ENCODE measurements at regions not wholly inside any gene's neighbourhood (a gene's known extent, or its start where the extent isn't known, plus 50 kb on each side); places are given as distances from the start of the nearest gene placed in this dataset.

DNA sequence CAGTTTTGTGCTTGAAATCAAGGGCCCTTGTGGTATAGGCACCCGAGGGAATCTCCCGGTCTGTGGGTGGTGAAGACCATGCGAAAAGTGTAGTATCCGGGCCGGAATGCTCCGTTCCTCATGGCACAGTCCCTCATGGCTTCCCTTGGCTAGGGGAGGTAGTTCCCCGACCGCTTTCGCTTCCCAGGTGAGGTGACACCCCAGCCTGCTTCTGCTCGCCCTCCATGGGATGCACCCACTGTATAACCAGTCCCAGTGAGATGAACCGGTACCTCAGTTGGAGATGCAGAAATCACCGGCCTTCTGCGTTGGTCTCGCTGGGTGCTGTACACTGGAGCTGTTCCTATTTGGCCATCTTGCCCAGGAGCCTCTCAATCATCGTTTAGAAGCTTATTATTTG lies 195.7 kb upstream of the POT1 start:
- TF ChIP-seq, protein P1, sequence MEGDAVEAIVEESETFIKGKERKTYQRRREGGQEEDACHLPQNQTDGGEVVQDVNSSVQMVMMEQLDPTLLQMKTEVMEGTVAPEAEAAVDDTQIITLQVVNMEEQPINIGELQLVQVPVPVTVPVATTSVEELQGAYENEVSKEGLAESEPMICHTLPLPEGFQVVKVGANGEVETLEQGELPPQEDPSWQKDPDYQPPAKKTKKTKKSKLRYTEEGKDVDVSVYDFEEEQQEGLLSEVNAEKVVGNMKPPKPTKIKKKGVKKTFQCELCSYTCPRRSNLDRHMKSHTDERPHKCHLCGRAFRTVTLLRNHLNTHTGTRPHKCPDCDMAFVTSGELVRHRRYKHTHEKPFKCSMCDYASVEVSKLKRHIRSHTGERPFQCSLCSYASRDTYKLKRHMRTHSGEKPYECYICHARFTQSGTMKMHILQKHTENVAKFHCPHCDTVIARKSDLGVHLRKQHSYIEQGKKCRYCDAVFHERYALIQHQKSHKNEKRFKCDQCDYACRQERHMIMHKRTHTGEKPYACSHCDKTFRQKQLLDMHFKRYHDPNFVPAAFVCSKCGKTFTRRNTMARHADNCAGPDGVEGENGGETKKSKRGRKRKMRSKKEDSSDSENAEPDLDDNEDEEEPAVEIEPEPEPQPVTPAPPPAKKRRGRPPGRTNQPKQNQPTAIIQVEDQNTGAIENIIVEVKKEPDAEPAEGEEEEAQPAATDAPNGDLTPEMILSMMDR (IDR thresholded peaks at IDR 0.05) = no peak

DNA sequence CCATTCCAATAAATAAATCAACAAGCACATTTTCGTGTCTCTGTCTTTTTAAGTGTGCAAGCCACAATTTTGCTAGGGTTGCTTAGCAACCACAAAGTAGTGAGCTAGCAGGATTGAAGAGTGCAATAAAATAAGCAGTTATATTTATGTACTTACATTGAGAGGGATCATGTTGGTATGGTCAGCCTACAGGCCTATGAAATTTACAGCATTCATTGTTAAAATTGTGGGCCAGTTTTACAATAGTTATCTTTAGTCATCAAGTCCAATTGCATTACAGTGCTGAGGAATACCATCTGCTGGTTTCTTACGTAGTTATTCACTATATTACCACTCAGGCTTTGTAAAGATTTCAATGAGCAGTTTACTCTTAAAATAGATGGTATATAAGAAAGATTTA lies 192.5 kb upstream of the POT1 start:
- TF ChIP-seq, protein P1 (IDR thresholded peaks at IDR 0.05) = no peak

DNA sequence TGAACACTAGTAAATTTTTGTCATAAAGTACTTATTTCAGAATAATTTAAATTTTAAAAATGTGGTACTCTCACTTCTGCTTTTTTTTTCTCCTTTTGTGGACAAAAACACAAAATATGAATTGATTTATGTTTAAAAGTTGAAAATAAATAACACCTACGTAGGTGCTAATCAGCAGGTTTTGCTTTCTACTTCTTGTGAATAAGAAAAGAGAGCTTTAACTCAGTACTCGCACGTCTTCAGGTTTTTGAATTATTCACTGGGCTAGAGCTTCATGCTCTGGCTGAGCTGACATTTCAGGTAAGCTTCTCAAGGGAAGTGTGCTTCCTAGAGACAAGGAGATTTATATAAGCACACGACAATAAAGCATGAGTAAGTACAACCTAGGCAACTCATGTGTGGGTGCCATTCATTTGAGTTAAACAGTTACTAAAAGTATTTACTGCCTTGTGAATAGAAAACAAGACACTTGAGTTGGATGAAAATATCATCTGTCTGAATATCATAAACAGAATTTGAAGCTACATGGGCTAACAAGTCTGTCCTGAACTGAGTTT lies 190.0 kb upstream of the POT1 start:
- TF ChIP-seq, protein P1 (IDR thresholded peaks at IDR 0.05) = no peak

DNA sequence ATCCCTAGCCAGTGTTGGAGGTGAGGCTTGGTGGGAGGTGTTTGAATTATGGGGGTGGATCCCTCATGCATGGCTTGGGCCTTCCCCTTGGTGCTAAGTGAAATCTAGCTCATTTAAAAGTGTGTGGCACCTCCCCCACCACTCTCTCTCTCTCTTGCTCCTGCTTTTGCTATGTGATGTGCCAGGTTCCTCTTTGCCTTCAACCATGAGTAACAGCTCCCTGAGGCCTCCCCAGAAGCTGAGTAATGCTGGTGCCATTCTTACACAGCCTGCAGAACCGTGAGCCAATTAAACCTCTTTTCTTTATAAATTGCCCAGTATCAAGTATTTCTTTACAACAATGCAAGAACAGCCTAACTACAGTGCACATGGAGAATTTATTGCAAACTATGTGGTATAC lies 188.8 kb upstream of the POT1 start:
- TF ChIP-seq, protein P1 (IDR thresholded peaks at IDR 0.05) = no peak

DNA sequence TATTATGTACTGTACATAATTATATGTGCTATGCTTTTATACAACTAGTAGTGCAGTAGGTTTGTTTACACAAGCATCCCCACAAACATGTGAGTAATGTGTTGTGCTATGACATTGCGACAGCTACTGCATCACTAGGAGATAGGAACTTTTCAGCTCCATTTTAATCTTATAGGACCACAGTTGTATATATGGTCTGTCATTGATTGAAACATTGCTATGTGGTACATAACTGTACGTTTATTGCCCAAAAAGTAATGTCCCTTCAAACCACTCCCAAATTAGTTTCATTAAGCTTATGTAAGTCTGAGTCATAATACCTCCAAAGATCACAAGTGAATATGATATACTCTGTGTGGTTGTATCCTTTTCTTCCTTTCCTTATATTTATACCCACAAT lies 183.2 kb upstream of the POT1 start:
- TF ChIP-seq, protein P1 (IDR thresholded peaks at IDR 0.05) = no peak

DNA sequence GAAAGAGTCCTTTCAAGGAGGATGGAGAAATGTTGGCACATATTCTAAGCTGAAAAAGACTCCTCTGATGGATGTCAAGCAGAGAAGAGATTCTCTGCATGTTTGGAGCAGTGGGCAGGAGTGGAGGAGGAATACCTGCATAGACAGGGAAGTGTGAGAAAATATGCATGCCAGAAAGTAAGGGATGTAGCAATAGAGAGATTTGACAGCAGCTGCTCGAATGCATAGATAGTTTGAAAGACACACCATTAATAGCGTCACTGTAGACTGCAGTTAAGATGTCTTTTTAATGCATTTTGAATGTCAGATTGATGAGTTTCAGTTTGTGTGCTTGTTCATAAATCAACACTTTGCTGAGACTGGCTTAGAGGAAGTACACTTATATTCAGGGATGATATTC lies 169.9 kb upstream of the POT1 start:
- TF ChIP-seq, protein P1 (IDR thresholded peaks at IDR 0.05) = no peak

DNA sequence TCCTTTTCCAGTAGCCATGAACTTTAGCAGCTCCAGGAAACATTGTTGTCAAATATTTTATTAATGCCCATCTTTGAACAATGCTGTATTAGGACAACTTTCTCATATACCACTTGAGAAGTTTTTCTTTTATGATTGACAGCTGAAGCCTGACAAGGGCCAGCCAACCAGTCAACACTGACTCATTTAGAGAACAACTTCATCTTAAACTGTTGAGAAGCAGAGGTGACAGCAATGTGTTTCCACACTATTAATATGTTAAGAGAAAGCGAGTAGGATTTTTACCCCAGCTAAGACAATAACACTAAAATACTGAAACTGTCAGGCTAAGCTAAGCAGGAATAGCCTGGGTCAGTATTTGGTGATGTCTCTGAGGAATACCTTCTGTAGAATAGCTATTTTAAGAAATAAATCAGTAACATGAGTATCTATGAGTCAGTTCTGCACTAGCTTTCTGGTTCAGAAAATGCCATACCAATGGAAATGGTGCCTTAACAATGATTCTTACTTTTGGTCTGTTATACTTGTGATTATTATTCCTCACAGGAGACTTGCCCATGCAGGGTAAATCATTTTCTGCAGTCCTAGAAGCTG lies 168.8 kb upstream of the POT1 start:
- TF ChIP-seq, protein P1 (IDR thresholded peaks at IDR 0.05) = no peak

DNA sequence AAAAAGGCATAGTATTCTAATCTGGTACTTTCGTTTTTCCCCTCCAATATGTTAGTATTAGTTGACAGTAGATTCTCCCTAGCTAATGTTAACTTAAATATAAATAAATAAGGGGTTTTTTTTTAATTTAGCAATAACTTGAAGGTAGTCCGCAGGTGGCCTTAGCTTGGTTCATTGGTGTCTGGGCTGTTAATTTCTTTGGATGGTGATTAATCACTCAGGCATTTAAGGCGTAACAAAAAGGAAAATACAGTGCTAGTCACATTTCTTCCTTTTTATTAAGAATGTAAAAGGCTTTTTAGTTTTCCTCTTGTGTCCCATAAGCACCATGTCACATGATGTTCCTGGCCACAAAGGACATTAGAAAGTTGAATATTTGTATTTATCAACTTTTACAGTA lies 161.0 kb upstream of the POT1 start:
- TF ChIP-seq, protein P1 (IDR thresholded peaks at IDR 0.05) = no peak
